Endodermal cell (in vitro differentiated cells): ENCODE measurements at regions not wholly inside any gene's neighbourhood (a gene's known extent, or its start where the extent isn't known, plus 50 kb on each side); places are given as distances from the start of the nearest gene placed in this dataset.
A peak's percentile ranks its signal among the peaks of the same experiment; 100 is the strongest.

Experiments used
- DNase-seq: peaks from one replicate; pipeline ENCODE4 v3.0.0-alpha.2; 2017
- H3K27ac ChIP-seq: 2 replicates; pipeline ENCODE4 v1.5.1; 2013; ENCODE audit warnings: mild to moderate bottlenecking, low read depth, low read length, moderate library complexity
- H3K27me3 ChIP-seq: 2 replicates; pipeline ENCODE4 v1.6.1; 2013; ENCODE audit warnings: mild to moderate bottlenecking, low read length, moderate library complexity; ENCODE audit not compliant: insufficient read depth, control insufficient read depth, poor library complexity, severe bottlenecking
- H3K36me3 ChIP-seq: 2 replicates; pipeline ENCODE4 v1.7.0; 2013; ENCODE audit warnings: mild to moderate bottlenecking, low read length, moderate library complexity; ENCODE audit not compliant: control insufficient read depth, insufficient read depth
- H3K4me1 ChIP-seq: one replicate; pipeline ENCODE4 v1.7.0; 2013; ENCODE audit warnings: low read length; ENCODE audit not compliant: control insufficient read depth, insufficient read depth
- H3K4me3 ChIP-seq: 2 replicates; pipeline ENCODE4 v1.5.1; 2013; ENCODE audit warnings: mild to moderate bottlenecking, low read length, moderate library complexity
- H3K9ac ChIP-seq: 2 replicates; pipeline ENCODE4 v1.6.1; 2013; ENCODE audit warnings: mild to moderate bottlenecking, low read length, moderate library complexity; ENCODE audit not compliant: poor library complexity, severe bottlenecking; ENCODE audit errors: extremely low read depth
- H3K9me3 ChIP-seq: 2 replicates; pipeline ENCODE4 v1.6.1; 2013; ENCODE audit warnings: mild to moderate bottlenecking, low read length, moderate library complexity; ENCODE audit not compliant: control insufficient read depth
- H3K27ac Mint-ChIP-seq: 2 replicates; pipeline ENCODE4 v1.8.0; 2020; ENCODE audit warnings: mixed read lengths
- H3K27me3 Mint-ChIP-seq: 2 replicates; pipeline ENCODE4 v1.8.0; 2021; ENCODE audit warnings: mild to moderate bottlenecking, mixed read lengths; ENCODE audit not compliant: insufficient read depth
- H3K36me3 Mint-ChIP-seq: 2 replicates; pipeline ENCODE4 v1.8.0; 2020; ENCODE audit warnings: low read depth, mixed read lengths
- H3K4me1 Mint-ChIP-seq: 2 replicates; pipeline ENCODE4 v1.8.0; 2020; ENCODE audit warnings: mixed read lengths
- H3K4me3 Mint-ChIP-seq: 2 replicates; pipeline ENCODE4 v1.8.0; 2020; ENCODE audit warnings: mild to moderate bottlenecking, moderate library complexity, mixed read lengths
- H3K9me3 Mint-ChIP-seq: 2 replicates; pipeline ENCODE4 v1.8.0; 2020; ENCODE audit warnings: mild to moderate bottlenecking, mixed read lengths
- CTCF ChIP-seq: fragments of 200-600 bp; sonication (generic); conservative IDR thresholded peaks from 2 replicates; pipeline ENCODE4 v1.5.0; 2021; ENCODE audit warnings: antibody characterized with exemption, mild to moderate bottlenecking
- WGBS, 2 experiments: methylation state at CpG; one replicate each; pipeline versions ENCODE4 v1.1.5 to v1.1.7; 2013; ENCODE audit warnings: missing lambda C conversion rate in 2 of 2, mixed read lengths in 1 of 2; ENCODE audit not compliant: insufficient coverage in 1 of 2, insufficient read length in 1 of 2; 5-methylcytosine and 5-hydroxymethylcytosine counted together

GRCh38 chr11:25755381-25755780, 576.5 kb upstream of the ANO3 start:
- no peaks in the 10 kb centered on the region for H3K27me3 ChIP-seq
- H3K9ac ChIP-seq: no peak overlapping the region
- H3K27me3 Mint-ChIP-seq: no peaks in the 10 kb centered on the region
- H3K36me3 ChIP-seq: no peaks in the 10 kb centered on the region
- no peak for DNase-seq
- H3K4me1 ChIP-seq: no peaks in the 10 kb centered on the region
- peaks cover 12% of the 10 kb centered on the region for H3K36me3 Mint-ChIP-seq
- H3K27ac ChIP-seq: no peak overlapping the region
- H3K4me3 Mint-ChIP-seq: no peak overlapping the region
- H3K9me3 ChIP-seq: peaks cover 61% of the 10 kb centered on the region
- H3K27ac Mint-ChIP-seq: no peak overlapping the region
- WGBS, 2 experiments: 50% methylated on average over 2 of the region's 2 CpGs; no CpG with 5 or more reads in 1 of the 2 experiments
- peaks cover 45% of the 10 kb centered on the region for H3K9me3 Mint-ChIP-seq
- peaks cover 6% of the 10 kb centered on the region for H3K4me1 Mint-ChIP-seq
- no peak for TF ChIP-seq CTCF
- no peak overlapping the region for H3K4me3 ChIP-seq

GRCh38 chr11:25755918-25756584, 575.9 kb upstream of the ANO3 start:
- peaks cover 6% of the 10 kb centered on the region for H3K4me1 Mint-ChIP-seq
- Histone ChIP-seq H3K9me3 (peaks cover 68% of the 10 kb centered on the region), H3K27ac (no peak overlapping the region), H3K36me3 (no peaks in the 10 kb centered on the region), H3K27me3 (no peaks in the 10 kb centered on the region), H3K4me3 (no peak overlapping the region), H3K4me1 (no peaks in the 10 kb centered on the region), H3K9ac (no peak overlapping the region)
- H3K27me3 Mint-ChIP-seq: no peaks in the 10 kb centered on the region
- TF ChIP-seq CTCF: no peak
- DNase-seq: no peak
- H3K36me3 Mint-ChIP-seq: peaks cover 13% of the 10 kb centered on the region
- 85 to 100% methylated on average over 1 to 23 of the region's 23 CpGs for WGBS, 2 experiments
- H3K9me3 Mint-ChIP-seq: peaks cover 52% of the 10 kb centered on the region
- H3K27ac Mint-ChIP-seq: no peak overlapping the region
- H3K4me3 Mint-ChIP-seq: no peak overlapping the region

GRCh38 chr11:25758145-25758661, 573.7 kb upstream of the ANO3 start:
- no peak overlapping the region for H3K4me3 Mint-ChIP-seq
- H3K27me3 Mint-ChIP-seq: no peaks in the 10 kb centered on the region
- no peak overlapping the region for H3K27ac Mint-ChIP-seq
- no peak overlapping the region for H3K27ac ChIP-seq
- no peak for DNase-seq
- H3K36me3 ChIP-seq: no peaks in the 10 kb centered on the region
- H3K9me3 ChIP-seq: peaks cover 72% of the 10 kb centered on the region
- H3K9me3 Mint-ChIP-seq: peaks cover 71% of the 10 kb centered on the region
- H3K9ac ChIP-seq: no peak overlapping the region
- peak overlapping the region; percentile 64 for H3K4me3 ChIP-seq
- H3K4me1 ChIP-seq: no peaks in the 10 kb centered on the region
- no peaks in the 10 kb centered on the region for H3K4me1 Mint-ChIP-seq
- H3K27me3 ChIP-seq: no peaks in the 10 kb centered on the region
- peaks cover 22% of the 10 kb centered on the region for H3K36me3 Mint-ChIP-seq
- no peak for TF ChIP-seq CTCF
- WGBS, 2 experiments: 80 to 86% methylated on average over 4 to 6 of the region's 6 CpGs
